H9 (cell line): ENCODE measurements at regions not wholly inside any gene's neighbourhood (a gene's known extent, or its start where the extent isn't known, plus 50 kb on each side); places are given as distances from the start of the nearest gene placed in this dataset.

ENCODE experiments used
- DNase-seq: peaks from one replicate; pipeline ENCODE4 v3.0.0-alpha.2; 2017
- H2AFZ ChIP-seq: one replicate; pipeline ENCODE4 v1.6.1; 2013; ENCODE audit warnings: mild to moderate bottlenecking, low read length, control low read depth, moderate library complexity
- H2AK5ac ChIP-seq: 2 replicates; pipeline ENCODE4 v1.6.1; 2013; ENCODE audit warnings: low read length, control low read depth, mixed read lengths; ENCODE audit not compliant: insufficient read length
- H2BK120ac ChIP-seq: one replicate; pipeline ENCODE4 v1.6.1; 2013; ENCODE audit warnings: low read depth, mild to moderate bottlenecking, low read length, control low read depth, inconsistent platforms; ENCODE audit not compliant: poor library complexity, severe bottlenecking
- H2BK12ac ChIP-seq: 2 replicates; pipeline ENCODE4 v1.6.1; 2013; ENCODE audit warnings: low read length, control low read depth, mixed read lengths, low read depth; ENCODE audit not compliant: insufficient read length
- H2BK15ac ChIP-seq: 2 replicates; pipeline ENCODE4 v1.6.1; 2013; ENCODE audit warnings: low read depth, low read length, control low read depth
- H2BK20ac ChIP-seq: one replicate; pipeline ENCODE4 v1.6.1; 2013; ENCODE audit warnings: low read depth, mild to moderate bottlenecking, low read length, control low read depth, inconsistent platforms; ENCODE audit not compliant: poor library complexity, severe bottlenecking
- H2BK5ac ChIP-seq: 2 replicates; pipeline ENCODE4 v1.6.1; 2013; ENCODE audit warnings: low read length, control low read depth, mixed read lengths; ENCODE audit not compliant: insufficient read length
- H3K14ac ChIP-seq: 2 replicates; pipeline ENCODE4 v1.6.1; 2013; ENCODE audit warnings: low read length, control low read depth; ENCODE audit not compliant: insufficient read depth
- H3K18ac ChIP-seq: 2 replicates; pipeline ENCODE4 v1.6.1; 2013; ENCODE audit warnings: low read depth, mild to moderate bottlenecking, mixed read lengths, low read length, control low read depth; ENCODE audit not compliant: insufficient read length
- H3K23ac ChIP-seq: 2 replicates; pipeline ENCODE4 v1.6.1; 2013; ENCODE audit warnings: low read length, control low read depth, mixed read lengths, low read depth; ENCODE audit not compliant: insufficient read length
- H3K23me2 ChIP-seq: 2 replicates; pipeline ENCODE4 v1.6.1; 2013; ENCODE audit warnings: low read depth, mild to moderate bottlenecking, mixed read lengths, low read length, control low read depth; ENCODE audit not compliant: insufficient read length, poor library complexity, severe bottlenecking
- H3K27ac ChIP-seq: 2 replicates; pipeline ENCODE4 v1.5.1; 2013; ENCODE audit warnings: low read length, control low read depth, mixed read lengths, low read depth; ENCODE audit not compliant: insufficient read length
- H3K27me3 ChIP-seq: 2 replicates; pipeline ENCODE4 v1.6.1; 2013; ENCODE audit warnings: low read length, control low read depth, inconsistent platforms; ENCODE audit not compliant: insufficient read depth
- H3K4ac ChIP-seq: 2 replicates; pipeline ENCODE4 v1.6.1; 2013; ENCODE audit warnings: low read depth, mild to moderate bottlenecking, control low read depth, inconsistent platforms, low read length, moderate library complexity
- H3K4me1 ChIP-seq: 2 replicates; pipeline ENCODE4 v1.6.1; 2013; ENCODE audit warnings: low read length, control low read depth, inconsistent platforms; ENCODE audit not compliant: insufficient read depth
- H3K4me2 ChIP-seq: 2 replicates; pipeline ENCODE4 v1.6.1; 2013; ENCODE audit warnings: low read length, control low read depth, mixed read lengths; ENCODE audit not compliant: insufficient read length, insufficient read depth
- H3K56ac ChIP-seq: 2 replicates; pipeline ENCODE4 v1.6.1; 2013; ENCODE audit warnings: low read depth, mild to moderate bottlenecking, mixed read lengths, low read length, control low read depth; ENCODE audit not compliant: insufficient read length
- H3K79me1 ChIP-seq: 2 replicates; pipeline ENCODE4 v1.6.1; 2013; ENCODE audit warnings: low read depth, mild to moderate bottlenecking, moderate library complexity, low read length, control low read depth, inconsistent platforms; ENCODE audit not compliant: insufficient read depth, poor library complexity, severe bottlenecking
- H3K79me2 ChIP-seq: 2 replicates; pipeline ENCODE4 v1.6.1; 2013; ENCODE audit warnings: low read length, control low read depth, inconsistent platforms; ENCODE audit not compliant: insufficient read depth
- H3K9ac ChIP-seq: 2 replicates; pipeline ENCODE4 v1.6.1; 2013; ENCODE audit warnings: low read length, control low read depth, mixed read lengths; ENCODE audit not compliant: insufficient read length; ENCODE audit errors: extremely low read depth
- H3K9me3 ChIP-seq: one replicate; pipeline ENCODE4 v1.6.1; 2013; ENCODE audit warnings: low read depth, low read length, inconsistent platforms; ENCODE audit not compliant: control insufficient read depth
- H3T11ph ChIP-seq: one replicate; pipeline ENCODE4 v1.6.1; 2013; ENCODE audit warnings: mild to moderate bottlenecking, low read length, control low read depth, inconsistent platforms
- H4K20me1 ChIP-seq: one replicate; pipeline ENCODE4 v1.6.1; 2013; ENCODE audit not compliant: control insufficient read depth, insufficient read length, insufficient read depth
- H4K5ac ChIP-seq: 2 replicates; pipeline ENCODE4 v1.6.1; 2013; ENCODE audit warnings: low read depth, mild to moderate bottlenecking, mixed read lengths, low read length, control low read depth; ENCODE audit not compliant: insufficient read length
- H4K8ac ChIP-seq: replicated peaks from 2 replicates; pipeline ENCODE4 v1.6.1; 2013; ENCODE audit warnings: low read length, control low read depth, mixed read lengths, low read depth; ENCODE audit not compliant: insufficient read length
- H4K91ac ChIP-seq: 2 replicates; pipeline ENCODE4 v1.6.1; 2013; ENCODE audit warnings: low read depth, mild to moderate bottlenecking, moderate library complexity, mixed read lengths, low read length, control low read depth; ENCODE audit not compliant: insufficient read length
- H3K27ac Mint-ChIP-seq, 3 experiments: 2 replicates in 2 of 3; 3 replicates in 1 of 3; pipeline ENCODE4 v1.8.0; 2020 to 2021; ENCODE audit warnings: mixed read lengths in 3 of 3, mild to moderate bottlenecking in 1 of 3, moderate library complexity in 1 of 3
- H3K27me3 Mint-ChIP-seq: 2 replicates; pipeline ENCODE4 v1.8.0; 2021; ENCODE audit warnings: low read depth, mild to moderate bottlenecking, moderate library complexity, mixed read lengths
- H3K36me3 Mint-ChIP-seq, 3 experiments: 2 replicates in 2 of 3; 3 replicates in 1 of 3; pipeline ENCODE4 v1.8.0; 2020 to 2021; ENCODE audit warnings: low read depth in 3 of 3, mixed read lengths in 3 of 3; ENCODE audit not compliant: insufficient read depth in 1 of 3
- H3K4me1 Mint-ChIP-seq, 2 experiments: 2 replicates each; pipeline ENCODE4 v1.8.0; 2020; ENCODE audit warnings: mixed read lengths in 2 of 2
- H3K4me3 Mint-ChIP-seq, 2 experiments: 2 replicates in 1 of 2; 3 replicates in 1 of 2; pipeline ENCODE4 v1.8.0; 2020 to 2021; ENCODE audit warnings: mild to moderate bottlenecking in 2 of 2, mixed read lengths in 2 of 2, moderate library complexity in 1 of 2
- H3K9me3 Mint-ChIP-seq, 2 experiments: 2 replicates in 1 of 2; 3 replicates in 1 of 2; pipeline ENCODE4 v1.8.0; 2020; ENCODE audit warnings: mild to moderate bottlenecking in 2 of 2, mixed read lengths in 2 of 2, moderate library complexity in 1 of 2
- CTCF ChIP-seq: fragments of 200-600 bp; sonication (generic); conservative IDR thresholded peaks from 3 replicates; pipeline ENCODE4 v1.8.0; 2021; ENCODE audit warnings: antibody characterized with exemption, mild to moderate bottlenecking
- WGBS: extraction: QIAGEN DNeasy Blood & Tissue Kit; methylation state at CpG from one replicate; pipeline ENCODE4 v1.1.7; 2013; ENCODE audit warnings: missing lambda C conversion rate, low lambda C conversion rate, mixed read lengths; ENCODE audit not compliant: insufficient read length; ENCODE audit errors: extremely low coverage; 5-methylcytosine and 5-hydroxymethylcytosine counted together

GRCh38 chr11:116176484-116177005 is 596.2 kb downstream of the BUD13 start:
- H3K27me3 ChIP-seq, result no peaks in the 10 kb centered on the region; the same call in 1 of the 2 replicates
- H3K9ac ChIP-seq, result no peak overlapping the region
- Mint-ChIP-seq H3K27me3 (peaks cover 3% of the 10 kb centered on the region), H3K9me3 (no peaks in the 10 kb centered on the region), H3K36me3 (no peaks in the 10 kb centered on the region), H3K4me1 (peaks cover 47 to 59% of the 10 kb centered on the region in 2 experiments), H3K27ac (peak overlapping the region in 2 of 3 experiments; percentile 15 to 53; a peak in 3 of 7 replicates), H3K4me3 (no peak overlapping the region)
- no peak overlapping the region for H2AK5ac ChIP-seq
- H3K79me1 ChIP-seq, result no peaks in the 10 kb centered on the region
- H3K9me3 ChIP-seq, result no peaks in the 10 kb centered on the region
- no peak overlapping the region for H3K27ac ChIP-seq
- DNase-seq, result no peak
- H3K18ac ChIP-seq, result no peak overlapping the region
- H2BK120ac ChIP-seq, result no peak overlapping the region
- no peaks in the 10 kb centered on the region for H4K20me1 ChIP-seq
- H3K4me2 ChIP-seq, result no peak overlapping the region
- H3K14ac ChIP-seq, result no peak overlapping the region
- no peak overlapping the region for H4K5ac ChIP-seq
- H3K23ac ChIP-seq, result no peak overlapping the region
- no peak overlapping the region for H3K4ac ChIP-seq
- no peak overlapping the region for H4K91ac ChIP-seq
- no peak for TF ChIP-seq CTCF
- no peak overlapping the region for H3T11ph ChIP-seq
- no peaks in the 10 kb centered on the region for H3K79me2 ChIP-seq
- H2BK12ac ChIP-seq, result no peak overlapping the region
- no peak overlapping the region for H2BK5ac ChIP-seq
- peaks cover 6% of the 10 kb centered on the region; the same call in 1 of the 2 replicates for H3K4me1 ChIP-seq
- H3K56ac ChIP-seq, result no peak overlapping the region
- H4K8ac ChIP-seq, result no peak overlapping the region
- no CpG with 5 or more reads among the region's 6 CpGs for WGBS
- H3K23me2 ChIP-seq, result no peaks in the 10 kb centered on the region
- H2BK15ac ChIP-seq, result no peak overlapping the region
- H2BK20ac ChIP-seq, result no peak overlapping the region
- no peak overlapping the region for H2AFZ ChIP-seq
